HG03432 (cell line): ENCODE measurements at regions not wholly inside any gene's neighbourhood (a gene's known extent, or its start where the extent isn't known, plus 50 kb on each side); places are given as distances from the start of the nearest gene placed in this dataset.

Experiments used
- ATAC-seq: cut with Tn5 transposase; IDR thresholded peaks from one replicate; pipeline ENCODE4 v1.9.1; 2021; ENCODE audit warnings: mild to moderate bottlenecking, moderate library complexity; ENCODE audit not compliant: unreplicated experiment

- no peak for ATAC-seq
These were observed 66.3 kb downstream of the MYCN start for GRCh38 chr2:16006537-16007166.

- ATAC-seq: no peak
These were observed 65.6 kb downstream of the MYCN start for GRCh38 chr2:16005816-16006536.

GRCh38 chr2:16005389-16005788 is 65.0 kb downstream of the MYCN start:
- ATAC-seq: no peak

GRCh38 chr2:16003809-16004208 is 63.5 kb downstream of the MYCN start:
- no peak for ATAC-seq

- no peak for ATAC-seq
These were observed 62.8 kb downstream of the MYCN start for GRCh38 chr2:16003152-16003551.

- ATAC-seq: no peak
These were observed 62.2 kb downstream of the MYCN start for GRCh38 chr2:16002575-16002974.

- no peak for ATAC-seq
These were observed 61.8 kb downstream of the MYCN start for GRCh38 chr2:16002144-16002543.

GRCh38 chr2:16000642-16001041 is 60.3 kb downstream of the MYCN start:
- ATAC-seq: no peak

GRCh38 chr2:15999596-16000469 is 59.5 kb downstream of the MYCN start:
- ATAC-seq: no peak

GRCh38 chr2:15997728-15998280 is 57.5 kb downstream of the MYCN start:
- no peak for ATAC-seq

GRCh38 chr2:15996536-15997423 is 56.4 kb downstream of the MYCN start:
- ATAC-seq: no peak
